WI38 (cell line): ENCODE measurements at regions not wholly inside any gene's neighbourhood (a gene's known extent, or its start where the extent isn't known, plus 50 kb on each side); places are given as distances from the start of the nearest gene placed in this dataset.
"Not testable (repeated sequence)": the region's sequence is repeated elsewhere in the genome, so short reads cannot be mapped to it uniquely, and the experiment has no call there.

Source experiments
- H3K4me3 ChIP-seq: 2 replicates; pipeline ENCODE4 v1.5.1; 2011; ENCODE audit warnings: low read depth, mild to moderate bottlenecking, control low read depth, low read length
- TF ChIP-seq, protein P1 (sequence below): IDR thresholded peaks from 2 replicates; pipeline ENCODE4 v1.5.1; 2012; ENCODE audit warnings: low read depth, mild to moderate bottlenecking, control low read depth, low read length

DNA sequence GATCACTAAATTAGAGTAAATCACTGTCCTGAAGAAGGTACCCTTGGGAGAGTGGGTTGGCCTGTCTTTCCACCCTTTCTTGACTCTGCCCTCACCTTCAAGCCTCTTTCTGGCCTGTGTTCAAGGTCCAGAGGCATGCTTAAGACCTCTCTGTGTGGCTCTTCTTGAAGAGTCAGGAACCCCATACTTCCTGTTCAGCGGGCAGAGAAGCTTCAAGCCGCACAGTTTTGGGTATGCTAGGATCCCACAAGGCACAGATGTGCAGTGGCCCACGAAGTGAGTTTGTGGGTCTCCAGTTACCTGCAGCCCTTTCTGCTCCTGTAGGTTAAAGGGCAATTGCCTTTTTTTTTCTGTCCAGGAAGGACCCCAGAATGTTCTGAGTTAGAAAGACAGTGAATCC is 185.4 kb downstream of the FAM72C start:
- not testable (repeated sequence) for H3K4me3 ChIP-seq

DNA sequence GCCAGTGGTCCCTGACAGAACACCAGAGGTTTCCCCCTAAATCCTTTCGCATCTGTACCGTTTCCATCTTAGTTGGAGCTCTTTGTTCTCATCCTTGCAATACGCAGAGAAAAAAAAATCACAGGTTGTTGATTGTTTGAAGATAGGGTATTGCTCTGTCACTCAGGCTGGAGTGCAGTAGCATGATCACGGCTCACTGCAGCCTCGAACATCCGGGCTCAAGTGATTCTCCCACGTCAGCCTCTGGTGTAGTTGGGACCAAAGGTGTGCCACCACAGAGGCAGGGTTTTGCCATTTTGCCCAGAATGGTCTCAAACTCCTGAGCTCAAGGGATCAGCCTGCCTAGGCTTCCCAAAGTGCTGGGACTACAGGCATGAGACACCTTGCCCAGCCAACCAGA is 185.9 kb downstream of the FAM72C start:
- H3K4me3 ChIP-seq, result not testable (repeated sequence)

DNA sequence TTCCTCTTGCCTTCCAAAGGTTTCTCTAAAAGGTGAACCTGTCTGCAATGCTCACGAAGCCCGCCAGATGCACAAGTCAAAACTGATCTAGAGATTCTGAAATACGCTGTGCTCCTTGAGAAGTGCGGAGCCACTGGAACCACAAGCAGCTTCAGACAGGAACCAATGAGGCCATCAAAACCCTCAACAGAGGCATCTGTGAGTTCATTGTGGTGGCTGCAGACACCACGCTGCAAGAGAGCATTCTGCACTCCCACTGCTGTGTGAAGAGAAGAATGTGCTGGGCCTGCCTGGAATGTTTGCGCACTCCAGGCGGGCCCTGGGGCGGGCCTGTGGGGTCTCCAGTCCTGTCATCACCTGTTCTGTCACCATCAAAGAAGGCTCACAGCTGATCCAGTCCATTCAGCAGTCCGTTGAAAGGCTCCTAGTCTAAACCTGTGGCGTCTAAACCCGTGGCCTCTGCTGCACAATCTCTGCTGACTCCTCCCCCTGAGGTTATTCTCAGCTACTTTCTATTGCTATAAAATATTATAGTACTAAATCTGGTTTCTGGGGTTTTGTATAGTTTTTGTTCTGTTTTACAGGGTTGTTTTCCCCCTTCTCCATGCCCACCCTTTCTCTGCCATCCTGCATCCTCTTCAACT is 187.4 kb downstream of the FAM72C start:
- not testable (repeated sequence) for H3K4me3 ChIP-seq

DNA sequence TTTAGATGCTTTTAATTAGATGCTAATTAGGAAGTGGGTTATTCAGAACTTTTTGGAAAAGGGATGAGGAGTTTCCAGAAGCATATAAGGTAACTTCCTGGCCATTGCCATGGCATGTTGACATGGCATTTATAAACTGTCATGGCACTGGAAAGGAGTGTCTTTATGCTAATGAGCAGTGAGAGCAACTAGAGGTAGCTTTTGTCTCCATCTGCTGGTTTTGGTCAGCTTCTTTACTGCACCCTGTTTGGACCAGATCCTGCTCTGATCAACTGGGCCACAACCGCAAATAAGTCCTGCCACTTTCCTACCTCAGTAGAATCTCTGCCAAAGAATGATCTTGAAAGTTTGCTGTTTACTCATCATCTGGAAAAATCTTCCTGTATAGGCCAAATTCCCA is 193.6 kb downstream of the FAM72C start:
- not testable (repeated sequence) for H3K4me3 ChIP-seq

DNA sequence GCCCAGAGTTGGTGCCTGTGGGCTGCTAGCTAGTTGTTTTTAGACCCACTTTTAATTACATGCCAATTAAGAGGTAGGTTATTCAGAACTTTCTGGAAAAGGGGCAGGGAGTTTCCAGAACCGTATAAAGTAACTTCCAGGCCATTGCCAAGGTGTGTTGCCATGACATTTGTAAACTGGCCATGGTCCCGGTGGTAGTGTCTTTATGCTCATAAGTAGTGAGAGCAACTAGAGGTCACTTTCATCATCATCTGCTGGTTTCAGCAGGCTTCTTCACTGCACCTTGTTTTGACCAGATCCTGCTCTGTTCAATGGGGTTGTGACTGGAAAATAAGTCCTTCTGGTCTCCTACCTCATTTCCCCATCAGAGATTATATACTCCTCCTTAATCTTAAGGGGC is 207.0 kb downstream of the FAM72C start:
- not testable (repeated sequence) for H3K4me3 ChIP-seq

DNA sequence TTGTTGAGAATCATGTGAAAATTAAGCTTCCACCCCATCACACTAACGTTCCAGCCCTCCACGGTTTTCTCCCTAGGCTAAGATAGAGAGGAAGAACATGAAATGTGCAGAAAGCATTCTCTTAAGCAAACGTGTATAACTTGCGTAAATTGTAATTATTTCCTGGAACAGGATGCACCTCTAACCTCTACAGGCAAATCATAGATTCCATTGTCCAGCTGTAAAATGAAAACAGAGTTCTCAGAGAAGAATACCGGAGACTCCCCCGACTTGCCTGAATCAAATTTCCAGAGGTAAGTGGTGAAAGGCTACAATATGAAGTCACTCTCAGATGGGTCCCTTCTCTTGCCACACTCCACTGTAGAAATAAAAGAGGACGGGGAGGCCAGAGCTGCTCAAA is 211.4 kb downstream of the FAM72C start:
- H3K4me3 ChIP-seq, result not testable (repeated sequence)

DNA sequence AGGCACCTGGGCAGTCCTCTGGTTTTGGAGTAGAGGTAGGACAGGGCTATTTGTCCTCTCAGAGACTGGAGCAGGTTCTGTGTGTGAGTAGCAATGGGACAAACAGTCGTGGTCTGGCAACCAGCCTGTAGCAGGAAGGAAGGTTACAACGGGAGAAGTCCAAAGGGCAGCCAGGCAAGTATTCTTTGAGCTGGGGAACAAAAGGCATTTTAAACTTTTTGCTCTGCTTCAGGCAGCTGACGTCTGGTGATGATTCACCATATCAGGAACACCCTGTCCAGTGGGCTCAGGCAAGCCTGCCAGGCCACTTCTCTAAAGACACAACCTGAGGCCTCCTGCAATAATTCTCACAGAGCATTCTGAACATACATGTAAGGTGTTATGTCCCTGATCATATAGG is 215.8 kb downstream of the FAM72C start:
- H3K4me3 ChIP-seq, result not testable (repeated sequence)

DNA sequence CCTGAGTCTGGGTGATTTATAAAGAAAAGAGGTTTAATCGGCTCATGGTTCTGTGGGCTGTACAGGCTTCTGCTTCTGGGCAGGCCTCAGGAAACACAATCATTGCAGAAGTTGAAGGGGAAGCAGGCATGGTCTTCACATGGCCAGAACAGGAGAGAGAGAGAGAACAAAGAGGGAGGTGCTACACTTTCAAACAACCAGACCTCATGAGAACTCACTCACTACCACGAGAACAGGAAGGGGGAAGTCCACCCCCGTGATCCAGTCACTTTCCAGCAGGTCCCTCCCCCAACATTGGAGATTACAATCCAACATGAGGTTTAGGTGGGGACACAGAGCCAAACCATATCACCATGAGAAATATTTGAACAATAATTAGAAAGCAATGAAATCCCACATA is 222.9 kb downstream of the FAM72C start:
- TF ChIP-seq, protein P1, sequence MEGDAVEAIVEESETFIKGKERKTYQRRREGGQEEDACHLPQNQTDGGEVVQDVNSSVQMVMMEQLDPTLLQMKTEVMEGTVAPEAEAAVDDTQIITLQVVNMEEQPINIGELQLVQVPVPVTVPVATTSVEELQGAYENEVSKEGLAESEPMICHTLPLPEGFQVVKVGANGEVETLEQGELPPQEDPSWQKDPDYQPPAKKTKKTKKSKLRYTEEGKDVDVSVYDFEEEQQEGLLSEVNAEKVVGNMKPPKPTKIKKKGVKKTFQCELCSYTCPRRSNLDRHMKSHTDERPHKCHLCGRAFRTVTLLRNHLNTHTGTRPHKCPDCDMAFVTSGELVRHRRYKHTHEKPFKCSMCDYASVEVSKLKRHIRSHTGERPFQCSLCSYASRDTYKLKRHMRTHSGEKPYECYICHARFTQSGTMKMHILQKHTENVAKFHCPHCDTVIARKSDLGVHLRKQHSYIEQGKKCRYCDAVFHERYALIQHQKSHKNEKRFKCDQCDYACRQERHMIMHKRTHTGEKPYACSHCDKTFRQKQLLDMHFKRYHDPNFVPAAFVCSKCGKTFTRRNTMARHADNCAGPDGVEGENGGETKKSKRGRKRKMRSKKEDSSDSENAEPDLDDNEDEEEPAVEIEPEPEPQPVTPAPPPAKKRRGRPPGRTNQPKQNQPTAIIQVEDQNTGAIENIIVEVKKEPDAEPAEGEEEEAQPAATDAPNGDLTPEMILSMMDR, result no peak

DNA sequence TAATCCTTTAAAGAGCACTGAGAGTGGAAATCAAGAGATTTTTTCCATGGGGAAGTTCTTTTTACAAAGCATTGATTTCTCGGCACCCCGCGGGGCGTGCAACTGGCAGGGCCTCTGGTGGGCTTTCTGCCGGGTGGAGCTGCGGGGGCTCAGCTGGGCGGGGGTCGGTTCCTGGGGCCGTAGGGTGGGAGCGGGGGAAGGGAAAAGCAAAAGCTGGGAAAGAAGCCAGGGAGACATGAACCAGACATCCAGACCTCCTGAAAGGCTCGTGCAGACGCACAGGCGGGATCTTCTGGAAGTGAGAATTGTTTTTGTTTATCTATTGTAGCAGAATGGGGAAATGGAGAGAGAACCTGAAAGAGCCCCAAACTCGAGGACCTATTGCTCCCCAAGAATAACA is 235.2 kb downstream of the FAM72C start:
- H3K4me3 ChIP-seq, result no peak overlapping the region
- TF ChIP-seq, protein P1, result no peak

More for the DNA sequence above, 222.9 kb downstream of the FAM72C start:
- H3K4me3 ChIP-seq, result no peak overlapping the region

DNA sequence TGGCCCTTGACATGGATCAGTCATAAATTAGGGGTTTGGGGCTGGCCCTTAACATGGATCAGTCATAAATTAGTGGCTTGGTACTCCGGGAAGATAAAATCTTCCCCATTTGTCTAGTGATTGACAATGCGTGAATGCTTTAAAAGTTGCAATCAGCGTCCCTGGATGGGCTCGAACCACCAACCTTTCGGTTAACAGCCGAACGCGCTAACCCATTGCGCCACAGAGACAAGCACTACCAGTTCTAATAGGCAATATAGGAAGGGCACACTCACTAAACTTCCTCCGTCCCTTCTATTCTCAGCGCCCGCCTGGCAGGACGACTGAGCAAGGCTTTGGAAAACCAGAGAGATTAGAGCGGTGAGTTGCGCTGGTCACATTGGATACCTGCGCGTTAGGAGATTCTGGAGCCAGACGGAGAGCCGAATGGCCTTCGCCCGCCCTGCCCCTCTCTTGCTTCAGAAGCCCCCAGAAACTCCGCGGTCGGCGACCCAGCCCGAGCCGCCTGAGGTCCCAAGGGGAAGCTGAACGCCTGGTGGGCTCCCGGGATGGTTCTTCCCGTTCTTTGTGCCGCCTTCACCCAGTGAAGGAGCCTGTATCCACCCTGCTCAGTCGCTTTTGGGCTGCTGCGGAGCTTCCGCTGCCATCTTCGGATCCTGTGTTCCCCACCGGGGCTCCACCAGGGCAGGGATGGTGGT is 235.9 kb downstream of the FAM72C start:
- no peak overlapping the region for H3K4me3 ChIP-seq
- TF ChIP-seq, protein P1, result no peak

DNA sequence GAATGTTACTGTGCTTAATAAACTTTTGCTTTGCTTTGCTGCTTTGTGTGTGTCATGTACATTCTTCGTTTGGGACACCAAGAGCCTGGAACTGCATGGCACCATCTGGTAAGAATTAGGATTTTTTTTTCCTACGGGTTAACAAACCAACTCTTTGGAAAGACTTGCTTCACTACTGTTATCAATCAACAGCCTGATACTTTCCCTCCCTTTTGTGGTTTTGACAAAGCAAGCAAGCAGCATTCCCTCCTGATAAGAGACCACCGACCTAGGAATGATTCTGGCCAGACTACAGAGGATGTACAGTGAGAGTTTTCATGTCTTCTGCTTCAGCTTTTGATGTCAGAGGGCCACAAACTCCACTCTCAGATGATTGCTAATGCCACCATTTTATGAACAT is 237.5 kb downstream of the FAM72C start:
- H3K4me3 ChIP-seq, result not testable (repeated sequence)

DNA sequence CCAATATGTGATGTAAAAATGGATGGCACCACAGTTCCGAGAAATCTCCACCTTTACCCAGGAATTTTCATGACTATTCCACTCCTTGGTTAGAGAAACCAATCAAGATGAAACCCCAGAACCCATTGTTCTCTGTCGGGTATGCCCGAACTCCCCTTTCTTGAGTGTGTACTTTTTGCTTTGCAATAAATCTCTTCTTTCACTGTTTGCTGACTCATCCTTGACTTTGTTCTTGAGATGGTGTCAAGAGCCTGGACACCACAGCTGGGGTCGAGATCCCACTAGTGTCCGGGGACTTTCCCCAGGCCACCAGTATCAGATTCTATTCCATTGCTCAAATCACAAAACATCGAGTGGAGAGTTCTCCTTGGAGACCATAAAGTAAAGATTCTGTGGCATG is 240.9 kb downstream of the FAM72C start:
- not testable (repeated sequence) for H3K4me3 ChIP-seq

DNA sequence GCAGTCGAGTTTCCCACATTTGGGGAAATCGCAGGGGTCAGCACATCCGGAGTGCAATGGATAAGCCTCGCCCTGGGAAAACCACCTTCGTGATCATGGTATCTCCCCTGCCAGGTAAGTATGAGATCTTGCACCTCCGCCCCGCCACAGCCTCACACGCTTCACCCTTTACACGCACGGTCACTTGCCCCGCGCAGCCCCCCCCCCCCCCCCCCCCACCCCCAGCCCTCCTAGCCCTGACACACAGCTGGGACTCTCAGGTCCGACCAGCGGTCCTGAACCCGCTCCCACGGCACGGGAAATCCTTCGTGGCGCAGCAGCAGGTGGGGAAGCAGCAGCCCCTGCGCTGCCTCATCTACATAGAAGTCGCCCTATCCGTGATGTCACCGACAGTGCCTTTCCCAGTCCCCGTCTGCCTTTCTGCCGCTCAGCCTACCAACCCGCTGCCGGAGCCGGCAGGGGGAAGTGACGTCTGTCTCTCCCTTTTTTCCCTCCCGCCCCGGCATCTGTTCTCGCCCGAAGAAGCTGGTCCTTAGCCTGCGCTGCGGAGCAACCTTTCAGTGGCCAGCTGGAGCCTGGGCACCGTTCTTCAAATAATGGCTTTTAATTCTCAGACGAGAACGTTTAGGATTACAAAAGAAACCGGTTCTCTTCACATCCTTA is 242.2 kb downstream of the FAM72C start:
- not testable (repeated sequence) for H3K4me3 ChIP-seq

DNA sequence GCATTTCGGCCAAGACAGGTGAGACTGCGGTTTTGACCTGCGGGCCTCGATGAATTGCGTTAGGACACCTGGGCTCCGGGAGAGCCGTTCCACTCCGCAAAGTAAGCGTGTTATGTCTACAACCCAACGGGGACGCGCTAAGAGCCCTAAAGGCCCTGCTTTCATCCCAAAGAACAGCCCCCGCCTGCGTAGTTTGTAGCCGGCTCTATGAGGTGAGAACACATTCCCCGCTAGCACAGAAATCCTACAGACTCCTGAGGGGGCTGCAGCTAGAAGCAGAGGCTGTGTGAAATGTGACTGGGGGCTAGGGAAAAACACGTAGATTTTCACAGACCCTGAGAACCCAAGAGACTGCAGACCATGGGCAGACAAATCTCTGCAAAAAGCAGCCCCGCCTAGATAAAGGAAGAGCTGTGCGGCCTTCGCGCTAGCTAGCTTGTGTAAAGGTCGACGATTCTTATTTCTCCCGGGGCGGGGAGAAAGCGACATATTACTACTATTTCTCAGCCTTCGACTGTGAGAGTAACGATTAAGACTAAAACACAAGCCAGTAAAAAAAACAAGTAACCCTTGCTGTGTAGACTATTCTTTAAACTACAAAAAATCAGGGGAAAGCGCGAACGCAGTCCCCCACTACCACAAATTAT is 242.9 kb downstream of the FAM72C start:
- H3K4me3 ChIP-seq, result not testable (repeated sequence)
